ENCODE measurements at regions not wholly inside any gene's neighbourhood (a gene's known extent, or its start where the extent isn't known, plus 50 kb on each side); places are given as distances from the start of the nearest gene placed in this dataset.
"Not testable (repeated sequence)": the region's sequence is repeated elsewhere in the genome, so short reads cannot be mapped to it uniquely, and the experiment has no call there.

- DNase-seq (ENCODE audit: low spot score) = no peak
Observed at GRCh38 chr4:28278676-28279075, 1418.0 kb downstream of the STIM2 start.

DNA sequence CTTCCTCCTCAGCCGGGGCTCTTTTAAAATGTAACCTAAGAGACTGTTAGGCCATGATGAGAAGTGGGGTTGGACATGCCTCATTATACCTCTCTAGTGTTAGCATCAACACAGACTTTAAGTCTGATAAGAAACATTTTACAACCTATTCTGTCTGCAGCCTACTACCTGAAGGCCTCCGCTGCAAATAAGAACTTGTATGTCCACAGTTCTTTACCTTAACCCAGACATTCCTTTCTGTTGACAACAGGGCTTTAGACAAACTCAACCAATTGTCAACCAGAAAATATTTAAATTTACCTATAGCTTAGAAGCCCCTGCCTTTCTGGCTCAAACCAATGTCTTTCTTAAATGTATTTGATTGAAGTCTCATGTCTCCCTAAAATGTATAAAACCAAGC is 1418.6 kb downstream of the STIM2 start:
- no peak for DNase-seq (ENCODE audit: low spot score)

DNA sequence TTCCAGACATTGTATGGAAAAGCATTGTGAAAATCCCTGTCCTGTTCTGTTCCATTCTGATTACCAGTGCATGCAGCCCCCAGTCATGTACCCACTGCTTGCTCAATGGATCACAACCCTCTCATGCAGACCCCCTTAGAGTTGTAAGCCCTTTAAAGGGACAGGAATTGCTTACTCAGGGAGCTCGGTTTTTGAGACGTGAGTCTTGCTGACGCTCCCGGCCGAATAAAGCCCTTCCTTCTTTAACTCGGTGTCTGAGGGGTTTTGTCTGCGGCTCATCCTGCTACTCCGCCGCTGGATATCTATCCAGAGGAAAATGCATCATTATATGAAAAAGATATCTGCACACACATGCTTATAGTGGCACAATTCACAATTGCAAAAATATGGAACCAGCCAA is 1425.6 kb downstream of the STIM2 start:
- DNase-seq (ENCODE audit: low spot score) = not testable (repeated sequence)

- DNase-seq (ENCODE audit: low spot score) = no peak
Observed at GRCh38 chr4:28287831-28288233, 1427.2 kb downstream of the STIM2 start.

DNA sequence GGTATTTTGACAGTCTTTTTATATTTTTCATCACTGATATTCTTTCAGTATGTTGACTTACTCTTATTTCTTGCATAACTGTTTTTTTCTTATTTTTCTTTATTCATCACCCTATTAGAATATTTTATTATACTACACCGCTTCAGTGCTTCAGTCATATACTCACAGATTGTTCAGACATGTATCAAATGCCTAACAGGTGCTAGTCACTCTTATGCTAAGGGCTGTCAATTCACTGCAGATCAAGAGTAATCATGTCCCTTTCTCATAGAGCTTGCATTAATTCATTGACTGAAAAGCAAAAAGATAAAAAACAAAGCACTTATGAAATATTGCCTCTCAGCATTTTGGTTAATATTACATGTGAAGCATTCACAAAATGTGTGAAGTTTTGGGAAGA is 1435.6 kb downstream of the STIM2 start:
- DNase-seq (ENCODE audit: low spot score) = no peak

GRCh38 chr4:28310926-28311325 is 1450.3 kb downstream of the STIM2 start:
- no peak for DNase-seq (ENCODE audit: low spot score)

- DNase-seq (ENCODE audit: low spot score) = not testable (repeated sequence)
Observed at GRCh38 chr4:28312497-28312896, 1451.9 kb downstream of the STIM2 start.

DNA sequence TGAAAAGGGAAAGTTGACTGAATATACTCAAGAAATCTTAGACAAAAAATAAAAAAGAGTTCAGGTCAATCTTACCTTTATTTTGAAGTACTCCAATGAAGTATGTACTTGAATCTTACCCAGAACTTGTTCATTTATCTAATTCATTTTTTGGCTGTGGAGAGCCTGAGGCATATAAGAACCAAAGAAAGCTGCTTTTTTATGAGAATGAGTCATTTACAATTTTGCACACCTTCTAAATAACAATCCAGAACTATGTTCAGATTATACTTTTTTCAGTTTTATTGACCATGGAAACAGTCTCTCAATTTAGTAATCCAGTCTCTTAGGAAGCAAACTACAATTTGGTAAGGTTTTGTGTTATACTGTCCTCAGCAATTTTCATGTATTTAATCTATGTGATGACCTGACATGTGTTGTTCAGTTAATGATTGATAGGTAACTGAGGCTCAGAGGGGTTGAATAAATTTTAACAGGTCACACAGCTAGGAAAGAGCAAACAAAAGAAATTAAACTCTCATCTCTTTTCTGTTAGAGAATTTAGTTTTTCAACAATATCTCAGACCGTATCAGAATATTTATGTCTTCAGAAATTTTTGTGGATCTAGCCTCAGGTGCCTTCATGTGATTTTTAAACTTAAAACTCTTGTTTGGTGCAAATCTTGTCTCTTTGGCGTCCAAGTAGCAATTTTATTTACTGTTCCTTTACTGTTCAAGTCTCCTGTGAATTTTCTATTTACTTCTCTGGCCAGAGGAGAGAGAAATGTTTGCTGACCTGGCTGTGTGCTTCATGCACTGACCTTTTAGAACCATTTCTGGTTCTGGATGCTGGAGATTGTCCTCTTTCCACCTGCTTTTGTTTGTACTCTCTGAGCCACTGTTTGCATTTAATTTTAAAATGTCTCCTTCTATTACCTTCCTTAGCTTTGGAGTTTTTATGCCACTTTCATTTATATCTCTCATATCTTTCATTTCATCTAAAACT is 1453.4 kb downstream of the STIM2 start:
- no peak for DNase-seq (ENCODE audit: low spot score)

DNA sequence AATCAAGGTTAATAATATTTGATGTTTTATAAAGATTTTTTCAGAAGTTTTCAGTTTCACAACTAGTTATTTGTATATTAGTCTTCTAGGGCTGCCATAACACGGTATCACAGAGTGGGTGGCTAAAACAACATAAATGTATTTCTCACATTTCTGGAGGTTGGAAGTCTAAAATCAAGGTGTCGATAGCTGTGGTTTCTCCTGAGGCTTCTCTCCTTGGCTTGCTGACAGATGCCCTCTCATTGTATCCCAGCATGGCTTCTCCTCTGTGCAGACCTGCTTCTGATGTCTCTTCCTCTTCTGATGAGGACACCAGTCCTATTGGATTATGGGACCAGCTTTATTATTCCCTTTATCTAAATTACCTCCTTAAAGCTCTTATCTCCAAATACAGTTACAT is 1456.6 kb downstream of the STIM2 start:
- no peak for DNase-seq (ENCODE audit: low spot score)

DNA sequence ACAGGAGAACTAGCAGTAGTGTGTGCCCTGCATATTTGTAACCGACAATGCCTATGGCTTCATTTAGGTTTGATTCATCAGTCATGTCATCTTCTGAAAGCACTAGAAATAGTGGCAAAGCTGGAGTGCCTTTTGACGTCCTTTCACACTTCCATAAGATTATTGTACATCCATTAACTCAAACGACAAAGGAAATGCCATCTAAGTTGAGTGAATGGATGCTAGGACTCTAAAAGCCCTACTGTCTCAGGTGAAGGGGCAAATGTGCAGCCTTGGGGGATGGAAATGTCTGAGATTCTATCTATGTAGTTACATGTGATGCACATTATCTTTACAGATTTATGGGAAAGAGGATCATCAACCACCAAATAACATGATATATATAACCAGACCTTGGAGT is 1473.6 kb downstream of the STIM2 start:
- DNase-seq (ENCODE audit: low spot score) = no peak

GRCh38 chr4:28341784-28342183 is 1481.1 kb downstream of the STIM2 start:
- DNase-seq (ENCODE audit: low spot score) = no peak

DNA sequence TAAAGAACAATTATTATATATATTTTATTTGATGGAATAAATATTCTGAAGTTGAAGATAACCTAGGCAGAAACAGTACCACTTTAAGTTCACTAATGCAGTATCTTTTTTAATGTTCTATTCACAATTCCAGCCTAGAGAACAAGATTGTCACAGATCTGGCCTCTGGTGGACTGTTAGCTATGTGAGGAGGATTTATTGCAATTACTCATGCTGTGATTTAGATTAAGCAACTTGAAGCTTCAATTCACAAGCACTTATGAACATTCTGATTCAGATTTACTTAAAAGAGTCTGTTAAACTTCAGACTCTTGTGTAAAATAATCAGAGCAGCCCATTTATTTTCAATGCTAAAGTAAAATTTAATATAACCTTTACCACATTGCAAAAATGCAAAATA is 1489.8 kb downstream of the STIM2 start:
- no peak for DNase-seq (ENCODE audit: low spot score)

GRCh38 chr4:28351102-28351501 is 1490.5 kb downstream of the STIM2 start:
- no peak for DNase-seq (ENCODE audit: low spot score)

DNA sequence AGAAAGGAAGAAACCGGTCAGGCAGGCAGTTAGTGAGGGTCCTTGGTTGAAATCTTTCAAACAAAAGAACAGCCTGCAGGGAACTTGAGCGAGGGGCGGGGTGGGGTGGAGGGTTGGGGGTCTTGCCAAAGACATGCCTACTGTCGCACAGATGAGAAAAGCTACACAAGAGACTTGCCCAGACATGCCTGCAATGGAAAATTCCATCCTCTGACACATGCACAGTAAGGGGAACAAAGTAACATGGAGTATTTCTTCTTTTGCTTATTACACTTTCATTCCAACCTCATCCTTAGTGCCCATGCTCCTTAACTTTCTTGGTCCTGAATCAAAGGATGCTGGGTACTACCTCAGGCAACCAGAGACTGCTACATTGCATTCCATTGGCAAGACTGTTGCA is 1491.2 kb downstream of the STIM2 start:
- no peak for DNase-seq (ENCODE audit: low spot score)

DNA sequence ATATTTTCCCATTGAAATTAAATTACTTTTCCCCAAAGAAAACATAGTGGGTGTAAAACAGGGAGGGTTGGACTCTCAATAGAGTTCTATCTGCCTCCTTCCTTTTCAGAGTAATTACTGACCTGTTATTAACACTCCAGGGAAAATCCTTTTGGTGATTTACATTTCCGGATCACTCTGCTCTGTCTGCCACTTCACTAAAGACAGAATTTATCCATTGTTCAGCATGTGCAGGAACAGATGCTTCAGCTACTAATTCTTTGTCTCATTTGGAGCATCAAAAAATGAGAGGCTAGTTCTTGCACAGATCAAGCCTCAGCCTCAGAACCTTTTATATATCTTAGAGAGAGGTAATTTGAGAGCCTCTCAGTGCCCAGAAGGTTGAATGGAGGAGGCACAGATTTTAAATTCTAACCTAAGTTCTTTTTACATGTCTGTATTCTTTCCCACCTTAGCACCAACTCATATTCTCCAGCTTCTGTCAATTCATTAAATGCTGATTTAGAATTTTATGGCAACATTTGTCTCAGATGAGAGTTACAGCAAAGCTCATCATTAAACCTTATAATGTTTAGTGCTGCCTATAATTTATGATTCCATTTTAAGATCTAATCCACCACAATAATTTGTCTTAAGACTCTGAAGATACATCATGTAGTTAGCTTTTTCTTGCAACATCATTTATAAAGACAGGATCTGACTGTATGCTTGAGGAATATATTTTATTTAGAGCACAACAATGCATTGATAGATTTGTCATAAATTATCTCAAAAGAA is 1494.4 kb downstream of the STIM2 start:
- no peak for DNase-seq (ENCODE audit: low spot score)

DNA sequence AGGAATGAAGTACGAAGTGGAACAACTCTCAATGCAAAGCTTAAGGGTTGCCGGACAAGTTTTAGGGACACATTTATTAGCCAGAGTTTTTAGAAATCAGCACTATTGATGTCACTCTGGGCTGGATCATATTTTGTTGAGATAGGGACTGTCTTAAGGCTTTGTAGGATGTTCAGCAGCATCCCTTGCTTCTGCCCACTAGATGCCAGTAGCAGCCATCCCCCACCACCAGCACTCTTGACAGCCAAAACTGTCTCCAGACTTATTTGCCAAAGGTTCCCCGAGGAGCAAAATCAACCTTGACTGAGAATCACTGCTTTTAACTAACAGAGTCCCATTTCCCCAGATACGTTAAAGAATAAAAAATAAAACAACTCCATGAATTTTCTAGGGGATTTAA is 1497.3 kb downstream of the STIM2 start:
- DNase-seq (ENCODE audit: low spot score) = no peak

DNA sequence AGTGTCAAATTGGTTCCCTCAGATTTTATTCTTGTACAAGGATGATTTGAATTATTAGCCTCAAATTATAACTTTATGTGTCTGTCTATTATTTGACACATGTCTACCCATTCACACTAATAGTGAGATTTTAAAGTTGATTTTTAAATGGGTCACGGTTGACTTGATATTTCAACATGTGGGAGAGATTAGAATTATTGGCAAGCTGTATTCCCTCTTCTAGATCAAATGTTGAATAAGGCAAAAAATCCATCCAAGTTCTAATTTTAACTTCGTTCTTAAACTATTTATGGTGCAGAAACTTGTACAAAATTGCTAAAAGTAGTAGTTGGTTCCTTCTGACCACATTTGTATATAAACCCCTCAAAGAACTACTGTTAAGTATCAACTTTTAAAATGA is 1498.0 kb downstream of the STIM2 start:
- no peak for DNase-seq (ENCODE audit: low spot score)

- DNase-seq (ENCODE audit: low spot score) = no peak
Observed at GRCh38 chr4:28360681-28361080, 1500.0 kb downstream of the STIM2 start.

- no peak for DNase-seq (ENCODE audit: low spot score)
Observed at GRCh38 chr4:28362169-28362568, 1501.5 kb downstream of the STIM2 start.

DNA sequence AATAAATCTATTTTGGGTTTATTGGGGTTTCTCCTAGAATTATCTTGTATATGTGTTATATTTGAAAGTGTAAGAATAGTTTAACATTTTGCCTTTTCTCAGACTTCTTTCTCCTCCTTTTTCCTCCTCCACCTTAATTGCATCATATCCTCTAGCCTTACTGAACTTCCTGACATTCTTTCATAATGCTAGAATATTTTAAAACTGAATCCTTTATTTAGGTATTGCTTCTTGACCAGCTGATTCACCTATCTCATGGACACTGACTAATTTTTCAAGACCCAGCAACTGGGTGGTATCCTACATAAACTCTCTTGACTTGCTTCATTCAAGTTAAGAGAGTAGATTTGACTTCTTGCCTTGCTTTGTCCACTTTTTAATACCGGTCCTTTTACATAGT is 1508.9 kb downstream of the STIM2 start:
- DNase-seq (ENCODE audit: low spot score) = no peak

GRCh38 chr4:28373191-28373590 is 1512.5 kb downstream of the STIM2 start:
- no peak for DNase-seq (ENCODE audit: low spot score)

- DNase-seq (ENCODE audit: low spot score) = no peak
Observed at GRCh38 chr4:28373601-28374000, 1513.0 kb downstream of the STIM2 start.

Measured in HT-29 (cell line).